ENCODE measurements at regions not wholly inside any gene's neighbourhood (a gene's known extent, or its start where the extent isn't known, plus 50 kb on each side); places are given as distances from the start of the nearest gene placed in this dataset.

- no peak for TF ChIP-seq TAF1 (IDR thresholded peaks at IDR 0.05; ENCODE audit: low read depth, low read length)
- TF ChIP-seq POLR2A (IDR thresholded peaks at IDR 0.05; ENCODE audit: low read depth, low read length), result no peak
- no peak for TF ChIP-seq POLR2AphosphoS5 (IDR thresholded peaks at IDR 0.05; ENCODE audit: low read depth, low read length)
- no peak for TF ChIP-seq PAX5 (IDR thresholded peaks at IDR 0.05; ENCODE audit: insufficient read depth, low read length, severe bottlenecking)
- no peak for TF ChIP-seq SPI1 (IDR thresholded peaks at IDR 0.05; ENCODE audit: low read depth, low read length)
Measured at GRCh38 chr15:70569091-70569713, 194.2 kb downstream of the UACA start.

Measured in GM12891 (cell line).